NK-92 treated with Interleukin-12 subunit alpha and Interleukin-12 subunit beta, amount 100 ng/mL, for 24 hours (cell line): ENCODE measurements at regions not wholly inside any gene's neighbourhood (a gene's known extent, or its start where the extent isn't known, plus 50 kb on each side); places are given as distances from the start of the nearest gene placed in this dataset.

Experiments used
- DNase-seq: peaks from one replicate; lab custom pipeline; 2025; lab: John Stamatoyannopoulos, UW

DNA sequence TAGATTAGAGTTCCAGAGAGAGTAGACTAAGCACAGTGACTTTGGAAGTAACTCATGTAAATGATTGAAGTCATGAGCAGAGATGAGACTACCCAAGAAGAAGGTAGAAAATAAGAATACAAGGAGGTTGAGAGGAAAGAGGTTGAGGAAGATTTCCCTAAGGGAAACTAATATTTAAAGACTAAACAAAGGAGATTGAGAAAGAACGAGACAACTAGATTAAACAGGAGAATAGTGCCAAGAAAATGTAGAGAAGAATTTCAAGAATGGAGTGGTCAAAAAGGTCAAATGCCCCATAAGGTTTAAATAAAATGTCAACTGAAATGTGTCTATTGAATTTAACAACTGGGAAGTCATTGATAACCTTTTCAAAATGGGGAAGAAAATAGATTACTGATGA, 59.0 kb downstream of the RPS29 start:
- DNase-seq: no peak

DNA sequence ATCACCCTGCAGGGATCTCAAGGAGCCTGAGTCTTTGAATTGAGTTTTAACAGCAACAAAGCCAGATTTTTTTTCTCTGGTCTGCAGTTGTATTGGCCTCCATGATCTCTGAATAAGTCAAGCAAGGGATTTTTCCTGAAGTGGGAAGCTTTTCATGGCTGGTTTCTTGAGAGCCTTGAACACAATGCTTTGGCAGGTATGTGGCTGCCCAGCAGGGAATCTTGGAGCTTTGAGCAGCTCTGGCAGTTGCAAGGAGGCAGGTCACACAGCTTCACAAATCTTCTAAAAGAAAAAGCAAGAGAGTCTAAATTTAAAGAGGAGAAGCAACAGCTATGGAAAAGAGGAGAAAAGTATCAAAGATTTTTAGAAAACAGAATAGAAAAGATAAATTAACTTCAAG, 60.1 kb downstream of the RPS29 start:
- no peak for DNase-seq

DNA sequence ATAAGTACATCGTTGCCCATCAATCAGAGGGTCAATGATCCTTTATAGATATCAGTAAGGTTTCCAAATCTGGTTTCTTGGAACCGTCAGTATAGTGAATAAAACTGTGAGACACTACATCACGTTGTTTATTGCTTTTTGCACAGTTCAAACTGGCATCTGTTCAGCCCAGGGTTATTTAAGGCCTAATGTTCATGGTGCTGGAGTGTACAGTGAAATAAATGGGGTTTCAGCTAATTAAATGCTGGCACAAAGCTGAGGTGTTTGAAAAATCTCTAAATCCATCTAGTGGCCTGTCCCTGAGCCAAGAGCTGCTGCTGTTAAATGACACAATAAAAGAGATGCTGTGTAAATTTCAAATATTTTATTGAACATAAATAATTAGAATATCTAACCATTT, 69.9 kb downstream of the RPS29 start:
- DNase-seq: no peak

DNA sequence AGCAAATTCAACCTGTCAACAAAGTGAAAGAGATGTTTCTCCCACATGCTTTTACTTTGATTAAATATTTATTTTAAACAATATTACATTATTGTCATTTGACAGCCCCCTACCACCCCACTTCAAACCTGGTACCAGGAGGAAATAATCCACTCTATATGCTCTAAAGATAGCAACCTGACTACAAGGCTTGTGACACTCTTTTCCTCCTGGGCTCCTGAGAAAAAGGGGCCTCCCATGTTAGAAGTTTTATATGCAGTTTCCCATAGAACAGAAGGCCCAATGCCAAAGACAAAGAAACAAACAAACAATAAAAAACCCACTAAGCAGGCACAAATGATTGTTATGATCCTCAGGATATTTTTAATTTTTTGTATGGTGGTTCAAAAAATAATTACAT, 73.6 kb downstream of the RPS29 start:
- DNase-seq: no peak

DNA sequence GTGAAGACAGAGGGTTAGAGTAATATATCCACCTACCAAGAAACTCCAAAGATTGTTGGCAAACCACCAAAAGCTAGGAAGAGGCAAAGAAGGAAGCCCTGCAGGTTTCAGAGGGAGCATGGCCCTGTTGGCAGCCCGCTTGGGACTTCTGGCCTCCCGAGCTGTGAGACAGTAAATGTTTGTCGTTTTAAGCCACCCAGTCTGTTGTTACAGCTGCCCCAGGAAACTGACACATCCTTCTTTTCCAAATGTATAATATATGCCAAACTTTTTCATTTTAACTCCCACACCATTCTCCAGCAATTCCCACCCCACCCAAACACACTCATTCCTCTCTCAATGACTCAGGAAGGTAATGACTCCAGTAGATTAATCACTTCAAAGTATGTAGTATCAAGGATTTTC, 74.0 kb downstream of the RPS29 start:
- DNase-seq: no peak

DNA sequence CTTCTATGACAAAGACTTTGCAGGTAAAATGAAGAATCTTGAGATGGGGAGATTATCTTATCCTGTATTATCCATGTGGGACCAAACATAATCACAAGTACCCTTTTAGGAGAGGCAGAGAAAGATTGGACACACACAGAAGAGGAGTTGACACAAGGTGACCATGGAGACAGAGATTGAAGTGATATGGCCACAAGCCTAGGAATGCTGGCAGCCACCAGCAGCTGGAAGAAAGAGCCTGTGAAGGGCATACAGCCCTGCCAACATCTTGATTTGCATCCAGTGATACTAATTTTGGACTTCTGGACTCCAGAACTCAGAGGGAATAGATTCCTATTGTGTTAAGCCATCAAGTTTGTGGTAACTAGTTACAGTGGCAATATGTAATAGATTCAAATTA, 78.1 kb downstream of the RPS29 start:
- DNase-seq: no peak

DNA sequence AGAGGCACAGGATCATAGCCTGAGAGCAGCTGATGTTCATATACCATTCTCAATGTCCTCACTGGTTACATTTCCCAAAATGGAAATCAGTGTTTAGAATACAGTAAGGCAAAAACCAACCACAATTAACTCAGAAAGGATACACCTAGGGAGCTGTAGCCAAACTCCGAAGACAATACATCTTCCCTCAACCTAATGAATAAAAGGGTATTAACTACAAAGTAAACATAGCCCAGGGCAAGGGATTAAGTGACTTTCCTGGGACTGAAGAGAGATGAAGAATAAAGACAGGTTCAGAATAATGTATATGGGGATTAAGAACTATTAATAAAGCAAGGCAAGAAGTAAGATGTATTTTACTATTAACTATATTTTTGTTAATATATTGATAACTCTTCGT, 79.5 kb downstream of the RPS29 start:
- no peak for DNase-seq

DNA sequence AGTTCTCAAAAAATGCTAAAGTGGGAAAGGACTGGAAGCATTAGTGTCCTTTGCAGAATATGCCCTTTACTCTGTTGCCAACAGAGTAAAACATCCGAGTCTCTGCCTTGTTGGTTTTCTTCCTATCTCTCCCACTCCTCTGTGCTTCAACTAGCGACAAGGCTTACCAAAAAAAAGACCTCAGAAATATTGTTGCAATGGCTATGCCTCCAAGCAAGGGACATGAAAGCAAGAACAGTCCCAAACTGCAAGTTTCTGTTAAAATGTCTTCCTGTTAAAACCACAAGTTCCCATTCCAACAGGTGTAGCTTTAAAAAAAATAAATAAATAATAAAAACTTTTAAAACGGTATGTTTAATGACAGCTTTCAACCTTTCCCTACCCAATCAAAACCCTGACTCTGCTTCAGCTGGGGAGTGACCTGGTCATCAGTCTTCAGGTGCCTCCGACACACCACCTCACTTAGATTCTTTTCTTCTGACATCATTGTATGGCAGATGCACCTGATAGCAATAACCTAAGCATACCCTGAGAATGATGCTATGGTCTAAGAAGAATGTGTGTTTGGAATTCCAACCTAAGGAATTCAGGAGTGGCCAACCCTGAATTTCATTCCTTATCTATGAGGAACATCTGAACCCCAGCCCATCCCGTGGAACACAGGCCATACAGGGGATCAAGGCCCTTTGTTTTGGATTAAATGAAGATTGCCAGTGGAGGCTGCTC, 81.0 kb downstream of the RPS29 start:
- DNase-seq: no peak

DNA sequence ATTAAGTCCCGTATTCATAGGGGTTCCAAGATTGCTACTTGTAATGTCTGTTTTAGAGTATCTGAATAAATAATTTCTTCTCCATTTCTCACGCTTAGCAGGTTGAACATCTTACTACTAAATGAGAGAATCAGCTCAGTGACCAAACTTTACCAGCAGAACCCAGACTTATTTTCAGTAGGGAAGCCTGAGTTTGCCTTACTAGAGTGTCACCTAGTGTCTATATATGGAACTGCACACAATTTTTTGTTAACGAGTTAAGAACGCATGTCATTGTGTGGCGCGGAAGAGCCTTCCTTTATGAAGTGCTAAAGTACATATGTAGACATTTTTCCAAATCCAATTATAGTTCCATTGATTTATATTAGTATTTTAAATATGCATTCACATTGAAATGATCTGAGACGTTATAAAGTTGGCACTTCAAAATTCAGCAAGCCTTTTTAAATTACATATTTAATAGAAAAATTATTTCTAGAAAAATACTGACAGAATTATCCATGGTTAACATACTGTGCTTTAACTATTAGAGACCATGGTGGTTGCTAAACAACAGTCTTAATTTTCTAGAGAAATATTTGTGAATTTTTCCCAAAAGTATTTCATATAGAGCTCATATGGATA, 88.3 kb downstream of the RPS29 start:
- peak; percentile 0 for DNase-seq

DNA sequence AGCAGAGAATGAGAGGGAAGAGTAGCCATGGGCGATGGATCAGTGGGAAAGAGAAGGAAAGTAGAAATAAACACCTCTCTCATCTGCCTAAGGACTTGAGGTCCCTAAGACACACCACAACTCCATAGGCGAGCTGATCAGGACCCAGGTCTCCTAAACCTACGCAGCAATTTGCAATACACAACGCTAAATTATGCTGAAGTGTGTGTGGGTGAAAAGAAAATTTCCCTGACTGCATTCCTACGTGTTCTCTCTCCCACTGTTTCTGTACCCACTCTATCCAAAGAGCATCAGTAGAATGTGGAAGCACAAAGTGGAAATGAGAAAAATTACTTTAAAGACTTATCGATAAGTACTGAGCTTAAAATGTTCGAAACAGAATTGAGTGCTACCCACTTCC, 88.9 kb downstream of the RPS29 start:
- DNase-seq: no peak

DNA sequence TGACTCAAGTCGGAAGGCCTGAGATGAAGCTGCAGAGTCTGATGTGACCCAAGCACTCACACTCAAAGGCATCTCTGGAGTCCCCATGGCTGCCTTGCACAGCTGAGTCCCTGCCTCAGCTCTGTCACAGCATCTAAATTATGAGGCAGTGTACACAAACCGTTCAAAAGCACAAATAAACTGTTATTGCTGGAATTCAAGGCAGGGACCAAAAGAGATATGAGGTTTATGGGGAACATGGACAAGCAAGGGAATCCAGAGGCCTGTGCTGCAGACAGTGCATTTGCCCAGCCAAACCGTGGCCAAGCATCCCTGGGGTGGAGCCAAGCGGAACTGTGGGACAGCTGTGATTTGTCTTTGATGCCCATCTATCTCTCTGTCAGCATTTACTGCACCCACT, 91.3 kb downstream of the RPS29 start:
- DNase-seq: no peak

DNA sequence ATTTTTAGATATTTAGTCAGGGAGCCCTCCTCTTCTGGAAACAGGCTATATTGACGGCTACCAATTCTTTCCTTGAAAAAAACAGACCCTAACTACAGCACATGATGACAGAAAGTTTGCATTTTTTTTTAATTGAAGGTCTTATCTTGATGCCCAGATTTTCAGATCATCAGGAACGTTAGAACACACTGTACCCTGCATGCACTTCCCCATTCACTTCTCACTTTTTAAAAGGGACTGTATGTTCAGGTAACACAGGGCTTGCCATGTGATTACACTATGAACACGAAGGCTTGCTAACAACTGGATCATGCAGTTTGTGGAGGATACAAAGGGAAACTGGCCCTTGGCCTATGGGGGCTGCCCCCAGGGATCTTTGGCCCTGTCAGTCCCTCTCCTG, 92.6 kb downstream of the RPS29 start:
- no peak for DNase-seq

DNA sequence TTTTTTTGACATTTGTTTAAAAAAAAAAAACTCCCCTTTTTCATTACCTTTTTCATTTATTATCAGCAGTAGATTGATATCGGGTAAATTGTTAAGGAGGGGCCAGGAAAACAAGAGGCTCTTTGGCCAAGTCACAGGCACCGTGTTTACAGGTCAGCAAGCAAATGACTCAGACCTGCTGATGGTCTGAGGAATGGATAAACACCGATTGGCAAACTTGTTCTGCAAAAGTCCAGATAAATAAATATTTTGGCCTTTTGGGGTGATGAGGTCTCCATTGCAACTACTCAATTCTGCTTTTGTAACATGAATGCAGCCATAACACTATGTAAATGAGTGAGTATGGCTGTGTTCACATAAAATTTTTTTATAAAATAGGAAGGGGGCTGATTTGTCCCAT, 94.0 kb downstream of the RPS29 start:
- no peak for DNase-seq

DNA sequence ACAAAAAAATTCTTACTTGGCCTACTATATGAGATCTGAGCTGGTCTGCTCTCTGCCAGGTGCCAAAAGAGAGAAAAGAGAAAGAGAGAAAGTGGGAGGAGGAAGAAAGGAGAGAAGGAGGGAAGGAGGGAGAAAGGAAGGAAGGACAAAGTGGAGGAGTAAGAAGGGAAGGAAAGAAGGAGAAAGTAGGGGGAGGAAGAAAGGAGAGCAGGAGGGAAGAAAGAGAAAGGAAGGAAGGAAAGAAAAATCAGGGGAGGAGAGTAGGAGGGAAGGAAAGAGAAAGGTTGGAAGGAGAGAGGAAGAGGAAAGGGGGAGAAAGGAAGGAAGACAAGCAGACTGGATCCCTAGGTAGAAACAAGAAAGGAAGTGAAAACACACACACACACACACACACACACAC, 96.8 kb downstream of the RPS29 start:
- no peak for DNase-seq

DNA sequence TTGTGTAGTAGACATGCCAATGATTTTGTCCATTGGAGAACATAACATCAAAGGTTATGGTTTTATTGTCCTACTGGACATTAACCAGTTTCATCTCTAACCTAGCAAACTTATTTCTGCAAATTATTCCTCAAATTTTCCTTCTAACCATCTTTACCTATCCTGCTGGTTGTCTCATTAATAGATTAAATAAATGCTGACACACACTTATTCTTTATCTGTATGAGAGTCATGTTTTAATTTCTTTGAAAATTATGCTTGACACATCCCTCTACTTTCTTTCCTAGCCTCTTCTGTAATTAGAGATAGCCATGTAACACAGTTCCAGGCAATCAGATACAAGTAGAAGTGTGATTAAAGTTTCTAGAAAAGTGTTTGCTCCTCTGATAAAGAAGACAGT, 98.9 kb downstream of the RPS29 start:
- no peak for DNase-seq

DNA sequence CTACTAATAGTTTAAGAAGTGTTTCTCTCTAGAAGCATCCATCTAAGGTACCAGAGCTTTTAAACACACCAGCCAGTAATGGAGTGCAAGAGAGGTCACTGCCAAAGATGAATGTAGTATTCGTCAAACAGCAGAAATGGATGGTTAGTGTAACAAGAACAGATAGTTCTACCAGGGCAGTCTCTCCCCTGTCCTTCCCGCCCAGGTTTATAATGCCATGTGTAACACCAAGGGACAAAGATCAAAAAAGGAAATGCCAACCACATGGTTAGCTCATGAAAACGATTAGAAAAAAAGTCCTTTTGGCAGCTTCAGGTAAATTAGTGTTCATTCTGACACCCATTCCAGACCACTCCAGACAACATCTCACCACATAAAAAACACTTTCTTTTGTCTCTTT, 100.9 kb downstream of the RPS29 start:
- no peak for DNase-seq

DNA sequence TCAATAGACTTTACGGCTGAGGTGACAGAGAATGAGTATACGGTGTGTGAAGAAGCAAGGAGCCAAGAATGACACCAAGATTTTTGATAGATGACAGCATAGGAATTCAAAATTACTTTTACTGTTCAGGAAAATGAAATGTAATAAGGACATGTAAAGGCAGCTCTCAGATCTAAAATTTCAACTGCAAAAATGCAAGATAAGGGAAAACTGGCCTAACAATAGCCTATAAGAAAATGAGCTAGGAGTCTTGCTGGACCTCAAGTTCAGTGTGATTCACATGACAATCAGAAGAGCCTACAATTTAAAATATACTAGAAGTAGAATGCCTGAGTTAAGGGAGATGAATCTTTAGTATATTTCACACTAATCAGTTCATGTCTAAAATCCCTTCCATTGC, 102.0 kb downstream of the RPS29 start:
- no peak for DNase-seq

DNA sequence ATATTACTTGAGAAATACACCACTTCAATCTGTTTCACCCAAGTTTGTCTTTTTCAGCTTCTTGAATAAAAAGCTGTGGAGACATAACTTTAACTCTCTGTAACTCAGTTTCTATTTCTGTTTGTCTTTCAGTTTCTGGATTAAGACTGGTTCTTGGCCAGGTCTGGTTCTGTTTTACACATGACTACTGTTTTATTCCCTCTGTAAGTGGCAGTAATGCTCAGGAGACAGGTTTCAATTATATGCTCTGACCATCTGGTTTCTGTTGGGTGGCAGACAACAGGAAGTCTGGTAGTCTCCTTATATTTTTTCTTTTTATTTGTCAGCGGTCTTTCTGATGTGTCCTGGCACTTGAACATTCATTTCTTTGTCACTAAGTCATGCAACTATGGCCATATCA, 102.9 kb downstream of the RPS29 start:
- no peak for DNase-seq

DNA sequence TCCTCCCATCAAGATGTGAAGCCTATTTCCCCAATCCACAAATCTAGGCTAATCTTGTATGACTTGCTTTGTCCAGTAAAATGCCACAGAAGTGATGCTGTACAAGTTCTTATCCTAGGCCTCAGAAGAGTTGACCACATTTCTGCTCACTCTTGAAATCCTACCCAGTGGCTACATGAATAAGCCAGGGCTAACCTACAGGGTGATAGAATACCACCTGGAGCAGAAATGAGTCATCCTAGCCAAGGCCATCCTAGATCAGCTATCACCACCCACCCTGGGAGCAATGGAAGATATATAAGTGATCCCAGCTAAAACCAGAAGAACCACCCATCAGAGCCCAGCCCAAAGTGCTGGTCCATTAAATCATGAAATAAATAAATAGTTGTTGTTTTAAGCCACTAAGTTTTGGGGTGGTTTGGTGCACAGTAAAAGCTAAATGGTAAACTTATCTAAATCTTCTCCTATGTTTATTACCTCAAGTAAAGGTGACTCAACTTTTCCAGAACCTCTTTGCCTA, 105.1 kb downstream of the RPS29 start:
- DNase-seq: no peak

DNA sequence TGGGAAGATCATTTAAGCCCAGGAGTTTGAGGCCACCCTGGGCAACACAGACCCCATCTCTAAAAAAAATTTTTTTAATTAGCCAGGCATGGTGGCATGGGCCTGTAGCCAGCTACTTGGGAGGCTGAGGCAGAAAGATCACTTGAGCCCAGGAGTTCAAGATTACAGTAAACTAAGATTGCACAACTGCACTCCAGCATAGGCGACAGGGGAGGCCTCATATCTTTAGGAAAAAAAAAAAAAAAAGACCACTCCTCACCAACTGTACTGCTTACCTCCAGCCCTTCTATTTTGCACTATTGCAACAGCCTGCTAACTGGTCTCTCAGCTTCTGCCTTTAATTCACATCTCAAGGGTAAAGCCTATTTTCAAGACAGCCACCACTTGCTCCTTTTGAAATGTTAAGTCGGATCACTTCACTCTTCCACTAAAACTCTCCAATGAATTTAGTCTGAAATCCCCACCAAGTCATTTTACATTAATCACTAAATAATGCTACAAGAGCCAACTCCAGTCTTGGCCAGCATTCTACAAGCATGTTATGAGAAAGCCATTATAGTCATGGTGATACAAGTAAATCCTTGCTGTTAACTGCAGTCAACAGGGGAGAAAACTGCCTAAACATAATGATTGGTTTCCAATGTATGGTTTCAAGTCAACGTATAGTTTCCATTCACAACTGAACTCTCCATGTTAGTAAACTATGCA, 106.0 kb downstream of the RPS29 start:
- DNase-seq: no peak

DNA sequence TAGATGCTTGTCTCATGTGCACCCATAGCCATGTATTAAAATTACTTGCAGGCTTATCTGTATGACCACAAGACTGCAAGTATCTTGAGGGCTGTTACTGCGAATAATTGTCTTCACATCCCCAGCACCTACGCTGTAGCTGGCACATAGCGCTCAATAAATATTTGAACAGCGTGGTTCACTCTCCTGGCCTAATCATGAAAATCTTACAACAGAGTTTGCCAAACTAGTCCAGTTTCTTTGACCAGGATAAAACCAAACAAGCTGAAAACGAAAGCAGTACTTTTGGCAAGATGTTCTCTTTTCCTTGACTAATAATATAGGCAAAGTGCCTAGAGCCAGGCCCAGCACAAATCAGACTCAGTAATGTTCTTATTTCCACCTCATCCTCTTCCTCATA, 106.7 kb downstream of the RPS29 start:
- no peak for DNase-seq

DNA sequence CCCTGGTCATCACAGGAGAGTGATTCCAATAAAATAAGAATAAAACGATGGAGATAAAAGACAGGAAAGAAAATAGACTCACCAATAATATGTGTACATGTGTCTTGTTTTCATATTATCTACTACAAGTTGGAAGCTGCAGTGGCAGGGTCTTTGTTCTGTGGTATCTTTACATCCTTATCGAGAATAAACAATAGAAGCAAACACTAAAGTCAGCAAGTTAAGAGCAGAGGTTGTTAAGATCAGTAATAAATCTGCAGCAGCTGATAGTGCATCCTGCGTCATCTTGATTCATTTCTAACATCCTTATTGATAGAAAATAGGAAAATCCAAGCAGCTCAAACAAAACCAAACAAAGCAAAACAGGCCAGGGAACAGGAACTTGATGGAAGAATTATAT, 107.4 kb downstream of the RPS29 start:
- no peak for DNase-seq

DNA sequence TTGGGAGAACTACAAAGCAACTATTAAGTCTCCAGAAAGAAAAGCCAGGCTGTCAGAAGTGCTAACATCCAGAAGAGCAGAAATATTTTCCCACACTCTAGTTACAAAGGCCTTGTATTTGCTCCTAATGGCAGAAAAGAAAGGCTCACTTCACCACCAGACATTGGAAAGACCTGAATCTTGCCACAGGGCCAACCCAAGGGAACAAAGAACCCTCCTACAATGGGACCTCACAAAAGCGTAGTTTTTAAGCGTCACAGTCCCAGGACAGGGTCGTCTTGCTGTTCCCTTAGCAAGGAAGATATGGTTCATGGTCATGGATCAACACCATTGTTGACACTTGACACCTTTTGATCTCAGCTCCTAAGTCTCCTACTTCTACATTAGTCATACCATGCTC, 119.1 kb downstream of the RPS29 start:
- no peak for DNase-seq
